ENCODE measurements at regions not wholly inside any gene's neighbourhood (a gene's known extent, or its start where the extent isn't known, plus 50 kb on each side); places are given as distances from the start of the nearest gene placed in this dataset.

DNA sequence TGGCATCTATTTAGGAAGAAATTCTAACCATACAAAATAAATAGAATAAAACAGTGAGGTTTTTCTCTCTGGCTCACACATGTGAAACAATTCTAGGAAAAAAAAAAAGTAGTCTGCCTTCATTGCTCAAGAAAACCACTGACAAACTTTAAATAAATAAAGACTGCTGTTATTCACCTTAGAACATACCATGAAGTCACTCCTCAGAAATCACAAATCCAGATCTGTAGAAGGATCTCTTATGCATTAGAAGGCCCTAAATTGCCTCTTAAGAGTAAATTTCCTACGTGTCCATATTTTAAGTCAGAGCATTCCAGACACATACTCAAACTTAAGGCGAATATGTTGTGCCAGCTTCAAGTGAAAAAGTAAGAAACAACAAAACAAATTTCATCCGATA, 217.3 kb downstream of the ZIC4 start:
- H3K9me3 ChIP-seq (ENCODE audit: severe bottlenecking): no peaks in the 10 kb centered on the region
- H3K27me3 ChIP-seq (ENCODE audit: insufficient read depth, low read depth, severe bottlenecking): no peaks in the 10 kb centered on the region
- no peaks in the 10 kb centered on the region for H3K36me3 ChIP-seq
- TF ChIP-seq, protein P1, sequence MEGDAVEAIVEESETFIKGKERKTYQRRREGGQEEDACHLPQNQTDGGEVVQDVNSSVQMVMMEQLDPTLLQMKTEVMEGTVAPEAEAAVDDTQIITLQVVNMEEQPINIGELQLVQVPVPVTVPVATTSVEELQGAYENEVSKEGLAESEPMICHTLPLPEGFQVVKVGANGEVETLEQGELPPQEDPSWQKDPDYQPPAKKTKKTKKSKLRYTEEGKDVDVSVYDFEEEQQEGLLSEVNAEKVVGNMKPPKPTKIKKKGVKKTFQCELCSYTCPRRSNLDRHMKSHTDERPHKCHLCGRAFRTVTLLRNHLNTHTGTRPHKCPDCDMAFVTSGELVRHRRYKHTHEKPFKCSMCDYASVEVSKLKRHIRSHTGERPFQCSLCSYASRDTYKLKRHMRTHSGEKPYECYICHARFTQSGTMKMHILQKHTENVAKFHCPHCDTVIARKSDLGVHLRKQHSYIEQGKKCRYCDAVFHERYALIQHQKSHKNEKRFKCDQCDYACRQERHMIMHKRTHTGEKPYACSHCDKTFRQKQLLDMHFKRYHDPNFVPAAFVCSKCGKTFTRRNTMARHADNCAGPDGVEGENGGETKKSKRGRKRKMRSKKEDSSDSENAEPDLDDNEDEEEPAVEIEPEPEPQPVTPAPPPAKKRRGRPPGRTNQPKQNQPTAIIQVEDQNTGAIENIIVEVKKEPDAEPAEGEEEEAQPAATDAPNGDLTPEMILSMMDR (IDR thresholded peaks at IDR 0.05; ENCODE audit: low read depth, low read length): no peak
- H3K27ac ChIP-seq: no peak overlapping the region
- DNase-seq: no peak
- H3K4me3 ChIP-seq (ENCODE audit: low read depth, low read length): no peak overlapping the region

DNA sequence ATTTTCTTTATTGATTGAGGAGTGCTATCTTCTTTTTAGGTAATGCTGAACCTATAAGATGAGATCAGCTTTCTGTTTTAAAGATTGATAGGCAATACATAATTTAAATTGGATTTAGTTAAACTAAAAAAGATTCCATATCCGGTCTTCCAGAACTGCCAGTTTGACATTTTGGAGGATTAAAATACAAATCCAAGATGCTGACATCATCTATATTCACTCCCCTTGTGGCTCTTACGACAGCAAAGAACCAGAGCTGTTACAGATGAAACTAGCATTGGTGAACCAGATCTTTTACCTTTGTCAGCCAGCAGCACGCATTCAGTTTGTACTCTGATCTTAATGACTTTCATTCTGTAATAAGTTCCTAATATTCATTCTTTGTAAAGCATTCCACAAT, 218.7 kb downstream of the ZIC4 start:
- no peak for DNase-seq
- no peaks in the 10 kb centered on the region for H3K27me3 ChIP-seq (ENCODE audit: insufficient read depth, low read depth, severe bottlenecking)

DNA sequence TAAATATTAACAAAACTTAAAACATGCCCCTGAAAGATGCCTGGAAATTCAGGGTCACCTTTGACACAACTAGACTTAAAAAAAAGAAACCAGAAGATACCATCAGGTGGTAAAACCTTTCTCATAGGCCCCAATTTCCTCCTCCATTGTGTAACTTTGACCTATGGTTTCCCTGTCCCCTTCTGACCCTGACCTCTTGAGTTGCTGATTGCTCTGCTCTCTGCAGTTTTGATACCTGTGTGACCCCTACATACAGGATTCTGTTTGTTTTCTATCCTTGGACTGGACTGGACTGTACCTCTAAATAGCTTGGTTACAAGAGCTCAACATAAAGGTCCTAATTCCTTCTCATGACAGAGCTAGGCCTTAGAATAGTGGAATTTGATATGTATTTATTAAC, 220.6 kb downstream of the ZIC4 start:
- Histone ChIP-seq H3K9me3 (ENCODE audit: severe bottlenecking) (no peaks in the 10 kb centered on the region), H3K36me3 (no peaks in the 10 kb centered on the region), H3K4me3 (ENCODE audit: low read depth, low read length) (no peak overlapping the region), H3K27ac (no peak overlapping the region), H3K27me3 (ENCODE audit: insufficient read depth, low read depth, severe bottlenecking) (no peaks in the 10 kb centered on the region)
- no peak for DNase-seq
- TF ChIP-seq, protein P1 (IDR thresholded peaks at IDR 0.05; ENCODE audit: low read depth, low read length): no peak

More for the DNA sequence above, 218.7 kb downstream of the ZIC4 start:
- Histone ChIP-seq H3K9me3 (ENCODE audit: severe bottlenecking) (no peaks in the 10 kb centered on the region), H3K27ac (no peak overlapping the region), H3K4me3 (ENCODE audit: low read depth, low read length) (no peak overlapping the region), H3K36me3 (no peaks in the 10 kb centered on the region)
- TF ChIP-seq, protein P1 (IDR thresholded peaks at IDR 0.05; ENCODE audit: low read depth, low read length): no peak

DNA sequence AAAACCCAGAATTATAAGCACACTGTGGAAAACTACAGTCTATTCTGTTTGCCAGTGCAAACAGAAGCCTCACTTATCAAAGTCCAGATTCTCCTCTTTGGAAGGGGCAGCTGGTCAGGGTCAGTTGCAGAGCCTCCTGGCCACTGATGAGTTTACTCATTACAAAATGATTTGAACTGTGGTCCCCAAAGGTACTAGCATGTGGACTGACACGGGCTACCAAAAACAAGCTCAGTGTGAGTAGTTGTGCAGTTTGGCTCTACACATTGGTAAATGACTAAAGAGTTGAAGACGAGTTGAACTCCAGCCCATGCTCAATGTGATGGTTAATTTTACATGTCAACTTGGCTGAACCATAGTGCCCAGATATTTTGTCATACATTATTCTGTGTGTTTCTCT, 221.5 kb downstream of the ZIC4 start:
- no peak for DNase-seq
- TF ChIP-seq, protein P1 (IDR thresholded peaks at IDR 0.05; ENCODE audit: low read depth, low read length): no peak

DNA sequence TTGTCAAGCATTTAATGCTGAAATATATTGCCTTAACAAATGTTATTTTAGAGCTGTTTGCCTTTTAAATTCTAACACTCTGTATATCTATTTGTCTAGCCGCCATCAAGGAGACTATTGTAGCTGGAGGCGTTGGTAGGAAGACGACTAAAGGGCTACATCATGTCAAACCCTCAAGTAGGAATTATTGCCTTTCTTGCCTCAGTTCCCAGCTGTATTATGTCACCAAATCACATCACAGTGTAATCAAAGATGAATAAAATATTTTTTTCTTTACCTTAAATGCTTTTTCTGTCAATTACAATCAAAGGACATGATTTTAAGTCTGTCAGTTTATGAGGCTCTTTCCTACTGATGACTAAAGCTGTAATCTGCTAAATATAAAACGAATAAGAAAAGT, 233.1 kb downstream of the ZIC4 start:
- TF ChIP-seq, protein P1 (IDR thresholded peaks at IDR 0.05; ENCODE audit: low read depth, low read length): no peak
- Histone ChIP-seq H3K27me3 (ENCODE audit: insufficient read depth, low read depth, severe bottlenecking) (no peaks in the 10 kb centered on the region), H3K4me3 (ENCODE audit: low read depth, low read length) (no peak overlapping the region), H3K36me3 (no peaks in the 10 kb centered on the region), H3K9me3 (ENCODE audit: severe bottlenecking) (no peaks in the 10 kb centered on the region), H3K27ac (no peak overlapping the region)
- DNase-seq: no peak

More for the DNA sequence above, 221.5 kb downstream of the ZIC4 start:
- Histone ChIP-seq H3K9me3 (ENCODE audit: severe bottlenecking) (no peaks in the 10 kb centered on the region), H3K4me3 (ENCODE audit: low read depth, low read length) (no peak overlapping the region), H3K27ac (no peak overlapping the region), H3K36me3 (no peaks in the 10 kb centered on the region), H3K27me3 (ENCODE audit: insufficient read depth, low read depth, severe bottlenecking) (no peaks in the 10 kb centered on the region)

DNA sequence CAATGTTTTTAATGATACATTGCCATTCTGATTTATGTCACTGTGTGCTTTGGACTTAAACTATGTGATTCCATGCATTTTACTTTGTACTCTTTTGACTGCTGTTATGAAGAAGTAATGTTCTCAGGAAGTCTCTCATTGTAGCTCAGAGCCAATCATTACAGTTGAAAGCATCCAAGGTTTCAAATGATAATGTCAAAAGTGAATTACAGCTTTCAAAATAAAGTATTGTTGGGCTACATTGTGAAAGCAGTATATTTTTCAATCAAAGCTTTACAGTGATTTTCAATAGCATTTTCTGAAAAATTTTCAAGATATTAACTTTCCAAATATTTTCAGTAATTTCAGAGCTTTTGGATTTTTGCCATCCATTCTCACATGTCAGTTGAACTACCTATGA, 243.6 kb downstream of the ZIC4 start:
- Histone ChIP-seq H3K27ac (no peak overlapping the region), H3K4me3 (ENCODE audit: low read depth, low read length) (no peak overlapping the region), H3K27me3 (ENCODE audit: insufficient read depth, low read depth, severe bottlenecking) (no peaks in the 10 kb centered on the region), H3K36me3 (no peaks in the 10 kb centered on the region), H3K9me3 (ENCODE audit: severe bottlenecking) (no peaks in the 10 kb centered on the region)
- TF ChIP-seq, protein P1 (IDR thresholded peaks at IDR 0.05; ENCODE audit: low read depth, low read length): no peak
- DNase-seq: no peak
